ENCODE measurements at regions not wholly inside any gene's neighbourhood (a gene's known extent, or its start where the extent isn't known, plus 50 kb on each side); places are given as distances from the start of the nearest gene placed in this dataset.

GRCh38 chr13:103371271-103371670, 305.1 kb upstream of the SLC10A2 start:
- no peak for TF ChIP-seq YY1 (IDR thresholded peaks at IDR 0.05; ENCODE audit: insufficient read depth, insufficient read length)
- no peak for TF ChIP-seq ZNF274 (IDR thresholded peaks at IDR 0.05; ENCODE audit: low read depth, low read length)
